IMR-90 (cell line): ENCODE measurements at regions not wholly inside any gene's neighbourhood (a gene's known extent, or its start where the extent isn't known, plus 50 kb on each side); places are given as distances from the start of the nearest gene placed in this dataset.

Source experiments
- ATAC-seq: fragments of 200-7000 bp; cut with Tn5 transposase; 2 replicates; pipeline ENCODE4 v1.9.1; 2020; ENCODE audit warnings: low read depth, mild to moderate bottlenecking, moderate library complexity
- BruUV-seq: library from RNA; stranded (reverse); fragments of 400-500 nt; replicated peaks from 2 replicates; lab custom pipeline; 2021; lab: Mats Ljungman, UMichigan
- CTCF ChIA-PET: fragments of 300-600 bp; formaldehyde crosslinking; extraction: SDS; loops from one replicate; lab custom pipeline; 2021; ENCODE audit warnings: antibody characterized with exemption; lab: Yijun Ruan, JAX
- POLR2A ChIA-PET: fragments of 300-600 bp; sonication (Branson Sonifier 250); formaldehyde crosslinking; loops from one replicate; lab custom pipeline; 2022; ENCODE audit warnings: antibody characterized with exemption; ENCODE audit not compliant: unreplicated experiment; lab: Charles Lee
- DNase-seq: peaks from one replicate; pipeline ENCODE4 v3.0.0; 2013
- H2AFZ ChIP-seq: replicated peaks from 2 replicates; pipeline ENCODE3; 2013; ENCODE audit warnings: low read length, mild to moderate bottlenecking; ENCODE audit not compliant: poor library complexity
- H2AK5ac ChIP-seq: 2 replicates; pipeline ENCODE4 v1.6.1; 2013; ENCODE audit warnings: low read depth, low read length, inconsistent platforms
- H2AK9ac ChIP-seq: replicated peaks from 2 replicates; pipeline ENCODE3; 2013; ENCODE audit warnings: mild to moderate bottlenecking, low read depth, low read length, moderate library complexity; ENCODE audit not compliant: poor library complexity
- H2BK120ac ChIP-seq: 2 replicates; pipeline ENCODE4 v1.6.1; 2013; ENCODE audit warnings: low read depth, low read length, inconsistent platforms
- H2BK15ac ChIP-seq: 3 replicates; pipeline ENCODE4 v1.6.1; 2013; ENCODE audit warnings: low read depth, low read length, inconsistent platforms
- H2BK20ac ChIP-seq: 2 replicates; pipeline ENCODE4 v1.6.1; 2013; ENCODE audit warnings: low read depth, mild to moderate bottlenecking, inconsistent platforms, low read length, moderate library complexity
- H2BK5ac ChIP-seq: 2 replicates; pipeline ENCODE4 v1.6.1; 2013; ENCODE audit warnings: mild to moderate bottlenecking, low read depth, low read length, inconsistent platforms; ENCODE audit not compliant: poor library complexity, severe bottlenecking
- H3K14ac ChIP-seq: replicated peaks from 2 replicates; pipeline ENCODE4 v1.6.1; 2013; ENCODE audit warnings: low read depth, low read length, inconsistent platforms
- H3K18ac ChIP-seq: 2 replicates; pipeline ENCODE4 v1.6.1; 2013; ENCODE audit warnings: low read depth, low read length, control low read depth
- H3K23ac ChIP-seq: 2 replicates; pipeline ENCODE4 v1.6.1; 2013; ENCODE audit warnings: low read depth, low read length, inconsistent platforms
- H3K27ac ChIP-seq: 2 replicates; pipeline ENCODE4 v1.5.1; 2013; ENCODE audit warnings: mild to moderate bottlenecking, control low read depth, low read length; ENCODE audit not compliant: insufficient read depth
- H3K27me3 ChIP-seq: 2 replicates; pipeline ENCODE4 v1.6.1; 2013; ENCODE audit warnings: low read length; ENCODE audit not compliant: control insufficient read depth, insufficient read depth
- H3K36me3 ChIP-seq: 2 replicates; pipeline ENCODE4 v1.6.1; 2013; ENCODE audit warnings: low read length, mixed read lengths; ENCODE audit not compliant: control insufficient read depth, insufficient read depth
- H3K4ac ChIP-seq: 2 replicates; pipeline ENCODE4 v1.6.1; 2013; ENCODE audit warnings: low read depth, low read length, inconsistent platforms
- H3K4me1 ChIP-seq: 2 replicates; pipeline ENCODE4 v1.6.1; 2013; ENCODE audit warnings: low read length, mixed read lengths; ENCODE audit not compliant: control insufficient read depth, insufficient read depth
- H3K4me2 ChIP-seq: 2 replicates; pipeline ENCODE4 v1.6.1; 2013; ENCODE audit warnings: low read depth, mild to moderate bottlenecking, control low read depth, low read length, moderate library complexity
- H3K4me3 ChIP-seq: 2 replicates; pipeline ENCODE4 v1.5.1; 2013; ENCODE audit warnings: low read depth, mild to moderate bottlenecking, control low read depth, low read length, moderate library complexity; ENCODE audit not compliant: insufficient read depth
- H3K56ac ChIP-seq: 2 replicates; pipeline ENCODE4 v1.6.1; 2013; ENCODE audit warnings: low read length, inconsistent platforms; ENCODE audit not compliant: insufficient read depth; ENCODE audit errors: extremely low read depth
- H3K79me1 ChIP-seq, 2 experiments: 2 replicates each; pipeline ENCODE4 v1.6.1; 2013; ENCODE audit warnings: low read length in 2 of 2, inconsistent platforms in 1 of 2, low read depth in 1 of 2
- H3K9ac ChIP-seq: 2 replicates; pipeline ENCODE4 v1.6.1; 2013; ENCODE audit warnings: low read depth, low read length, control low read depth
- H3K9me1 ChIP-seq: 2 replicates; pipeline ENCODE4 v1.6.1; 2013; ENCODE audit warnings: low read length, inconsistent platforms; ENCODE audit not compliant: insufficient read depth
- H3K9me3 ChIP-seq: 2 replicates; pipeline ENCODE4 v1.6.1; 2013; ENCODE audit warnings: low read length; ENCODE audit not compliant: control insufficient read depth, insufficient read depth
- H4K20me1 ChIP-seq: 2 replicates; pipeline ENCODE4 v1.6.1; 2013; ENCODE audit warnings: low read length, inconsistent platforms; ENCODE audit not compliant: insufficient read depth
- H4K5ac ChIP-seq: 2 replicates; pipeline ENCODE4 v1.6.1; 2013; ENCODE audit warnings: mild to moderate bottlenecking, low read depth, low read length, control low read depth
- H4K8ac ChIP-seq, 2 experiments: 2 replicates each; pipeline ENCODE4 v1.6.1; 2013; ENCODE audit warnings: low read depth in 2 of 2, low read length in 2 of 2, control low read depth in 1 of 2, inconsistent platforms in 1 of 2
- H4K91ac ChIP-seq: 2 replicates; pipeline ENCODE4 v1.6.1; 2013; ENCODE audit warnings: low read depth, low read length, inconsistent platforms; ENCODE audit not compliant: insufficient read depth
- RAD21 ChIP-seq: IDR thresholded peaks from 2 replicates; pipeline ENCODE4 v1.6.1; 2012; ENCODE audit warnings: low read length, improper control_type of control experiment
- RCOR1 ChIP-seq: IDR thresholded peaks from 2 replicates; pipeline ENCODE4 v1.6.1; 2012; ENCODE audit warnings: mild to moderate bottlenecking, low read length, improper control_type of control experiment; ENCODE audit not compliant: insufficient replicate concordance
- RFX5 ChIP-seq: IDR thresholded peaks from 2 replicates; pipeline ENCODE4 v1.8.0; 2012; ENCODE audit warnings: low read depth, mild to moderate bottlenecking, low read length, moderate library complexity
- SMC3 ChIP-seq: fragments of 150-350 bp; IDR thresholded peaks from 2 replicates; pipeline ENCODE4 v1.6.1; 2016; ENCODE audit warnings: low read depth, mild to moderate bottlenecking, antibody characterized with exemption, low read length, moderate library complexity
- WGBS, 2 experiments: methylation state at CpG; one replicate each; pipeline versions ENCODE4 v1.1.5 to v1.1.7; 2013; ENCODE audit warnings: missing lambda C conversion rate in 2 of 2; ENCODE audit not compliant: insufficient read length in 1 of 2; ENCODE audit errors: extremely low coverage in 2 of 2; 5-methylcytosine and 5-hydroxymethylcytosine counted together
- dilution Hi-C: fragments of 300-500 bp; cut with HindIII; formaldehyde crosslinking; loops from one replicate; pipeline ENCODE4 v1.14.3; 2018; ENCODE audit warnings: low sequenced_read_pairs; ENCODE audit not compliant: unreplicated experiment
- in situ Hi-C: fragments of 300-500 bp; cut with MboI; formaldehyde crosslinking; loops from 3 replicates; pipeline ENCODE4 v1.14.3; 2019; ENCODE audit warnings: low sequenced_read_pairs, inconsistent platforms, mixed read lengths
- intact Hi-C: fragments of 100-400 bp; cut with micrococcal nuclease; formaldehyde crosslinking; loops from 2 replicates; pipeline ENCODE4 v1.10.0; 2022

- Histone ChIP-seq H3K23ac (no peak overlapping the region), H2BK120ac (no peak overlapping the region), H3K4me2 (no peak overlapping the region), H2AFZ (no peak overlapping the region), H3K4me3 (no peak overlapping the region), H2AK5ac (no peak overlapping the region; the same call in 1 of the 2 replicates), H3K9me1 (peaks cover 4% of the 10 kb centered on the region; the same call in 1 of the 2 replicates), H3K36me3 (no peaks in the 10 kb centered on the region), H3K56ac (no peak overlapping the region), H4K20me1 (no peaks in the 10 kb centered on the region), H3K4me1 (peaks cover 3% of the 10 kb centered on the region), H4K8ac (no peak overlapping the region), H3K9ac (no peak overlapping the region), H3K4ac (no peak overlapping the region), H2AK9ac (no peak overlapping the region), H3K9me3 (peaks cover 8% of the 10 kb centered on the region), H2BK20ac (no peak overlapping the region), H4K91ac (no peak overlapping the region), H3K79me1 (no peaks in the 10 kb centered on the region), H2BK15ac (no peak overlapping the region), H3K14ac (no peak overlapping the region), H3K27me3 (no peaks in the 10 kb centered on the region; the same call in none of the 2 replicates), H3K27ac (no peak overlapping the region), H4K5ac (no peak overlapping the region), H3K18ac (no peak overlapping the region), H2BK5ac (no peak overlapping the region)
- ChIA-PET CTCF (no interaction called here), POLR2A (no interaction called here)
- dilution Hi-C loops: no loop called here
- ATAC-seq (no peak), DNase-seq (no peak)
- intact Hi-C loops: no loop called here
- no CpG with 5 or more reads among the region's 2 CpGs for WGBS, 2 experiments
- TF ChIP-seq RCOR1 (no peak), SMC3 (no peak), RAD21 (no peak), RFX5 (no peak)
- BruUV-seq: no TSS peak
- in situ Hi-C loops: no loop called here
Observed at GRCh38 chr15:39415634-39416033, 165.2 kb upstream of the THBS1 start.
